Mesendoderm (in vitro differentiated cells): ENCODE measurements at regions not wholly inside any gene's neighbourhood (a gene's known extent, or its start where the extent isn't known, plus 50 kb on each side); places are given as distances from the start of the nearest gene placed in this dataset.

Experiments
- DNase-seq: peaks from one replicate; pipeline ENCODE4 v3.0.0; 2013
- H2AK5ac ChIP-seq: 2 replicates; pipeline ENCODE4 v1.6.1; 2013; ENCODE audit warnings: low read length, inconsistent platforms
- H2BK120ac ChIP-seq: 2 replicates; pipeline ENCODE4 v1.6.1; 2013; ENCODE audit warnings: low read depth, mild to moderate bottlenecking, low read length, moderate library complexity, mixed read lengths
- H2BK15ac ChIP-seq: replicated peaks from 2 replicates; pipeline ENCODE4 v1.6.1; 2013; ENCODE audit warnings: low read depth, mild to moderate bottlenecking, moderate library complexity
- H2BK5ac ChIP-seq: 2 replicates; pipeline ENCODE4 v1.6.1; 2013; ENCODE audit warnings: low read length, inconsistent platforms
- H3K18ac ChIP-seq: 2 replicates; pipeline ENCODE4 v1.6.1; 2013; ENCODE audit warnings: mild to moderate bottlenecking, low read length, mixed read lengths
- H3K23ac ChIP-seq: one replicate; pipeline ENCODE4 v1.6.1; 2013; ENCODE audit warnings: low read length
- H3K27ac ChIP-seq: 2 replicates; pipeline ENCODE4 v1.5.1; 2013; ENCODE audit warnings: low read depth, mild to moderate bottlenecking, inconsistent platforms, low read length, moderate library complexity
- H3K27me3 ChIP-seq: 2 replicates; pipeline ENCODE4 v1.6.1; 2013; ENCODE audit warnings: low read length, control low read depth, mild to moderate bottlenecking, inconsistent platforms; ENCODE audit not compliant: insufficient read depth, poor library complexity
- H3K36me3 ChIP-seq: 2 replicates; pipeline ENCODE4 v1.6.1; 2013; ENCODE audit warnings: low read length, inconsistent platforms; ENCODE audit not compliant: control insufficient read depth, insufficient read depth
- H3K4ac ChIP-seq: one replicate; pipeline ENCODE4 v1.6.1; 2013; ENCODE audit warnings: low read depth, mild to moderate bottlenecking, low read length, moderate library complexity
- H3K4me1 ChIP-seq: 2 replicates; pipeline ENCODE4 v1.6.1; 2013; ENCODE audit warnings: low read depth, low read length, inconsistent platforms; ENCODE audit not compliant: control insufficient read depth
- H3K4me2 ChIP-seq: 2 replicates; pipeline ENCODE4 v1.6.1; 2013; ENCODE audit warnings: low read length
- H3K4me3 ChIP-seq: 2 replicates; pipeline ENCODE4 v1.5.1; 2013; ENCODE audit warnings: mild to moderate bottlenecking, low read length
- H3K56ac ChIP-seq: one replicate; pipeline ENCODE4 v1.6.1; 2013; ENCODE audit warnings: low read length
- H3K79me1 ChIP-seq: 2 replicates; pipeline ENCODE4 v1.6.1; 2013; ENCODE audit warnings: low read length, inconsistent platforms
- H3K79me2 ChIP-seq: 2 replicates; pipeline ENCODE4 v1.6.1; 2013; ENCODE audit warnings: mild to moderate bottlenecking, low read length; ENCODE audit not compliant: control insufficient read depth, insufficient read depth
- H3K9ac ChIP-seq: 2 replicates; pipeline ENCODE4 v1.6.1; 2013; ENCODE audit warnings: low read length, inconsistent platforms
- H4K5ac ChIP-seq: one replicate; pipeline ENCODE4 v1.6.1; 2013; ENCODE audit warnings: low read length
- H4K8ac ChIP-seq: one replicate; pipeline ENCODE4 v1.6.1; 2013; ENCODE audit warnings: low read depth, mild to moderate bottlenecking, control low read depth, low read length, moderate library complexity
- WGBS: extraction: QIAGEN DNeasy Blood & Tissue Kit; methylation state at CpG from one replicate; pipeline ENCODE4 v1.1.7; 2013; ENCODE audit warnings: low lambda C conversion rate, missing lambda C conversion rate; ENCODE audit not compliant: insufficient coverage; ENCODE audit errors: extremely low coverage; 5-methylcytosine and 5-hydroxymethylcytosine counted together

GRCh38 chr17:68777243-68777855 lies 176.2 kb upstream of the FAM20A start:
- Histone ChIP-seq H3K4me1 (no peaks in the 10 kb centered on the region), H4K8ac (peak overlapping the region; percentile 66), H3K4me2 (no peak overlapping the region), H2BK5ac (no peak overlapping the region), H3K27ac (no peak overlapping the region), H2BK120ac (no peak overlapping the region), H3K4ac (no peak overlapping the region), H2AK5ac (no peak overlapping the region), H3K23ac (no peak overlapping the region), H4K5ac (no peak overlapping the region), H3K27me3 (no peaks in the 10 kb centered on the region), H3K9ac (no peak overlapping the region), H3K4me3 (no peak overlapping the region), H3K56ac (no peak overlapping the region), H3K79me2 (no peaks in the 10 kb centered on the region), H2BK15ac (peak overlapping the region; percentile 85), H3K18ac (peak overlapping the region; percentile 51), H3K79me1 (no peaks in the 10 kb centered on the region), H3K36me3 (no peaks in the 10 kb centered on the region)
- WGBS = no CpG with 5 or more reads among the region's 5 CpGs
- DNase-seq = peak; percentile 75

GRCh38 chr17:68776451-68776850 lies 175.3 kb upstream of the FAM20A start:
- H3K23ac ChIP-seq = no peak overlapping the region

GRCh38 chr17:68775969-68776368 lies 174.8 kb upstream of the FAM20A start:
- H3K27ac ChIP-seq = no peak overlapping the region
- no CpG with 5 or more reads among the region's 2 CpGs for WGBS

More at GRCh38 chr17:68776451-68776850, 175.3 kb upstream of the FAM20A start:
- no peak overlapping the region for H4K8ac ChIP-seq
- no peak overlapping the region for H3K4me2 ChIP-seq
- no peak overlapping the region for H4K5ac ChIP-seq
- no peak overlapping the region for H3K4ac ChIP-seq
- peak overlapping the region; percentile 74 for H2BK15ac ChIP-seq
- no peak overlapping the region for H3K9ac ChIP-seq
- no peak overlapping the region for H2BK5ac ChIP-seq
- no peaks in the 10 kb centered on the region for H3K36me3 ChIP-seq
- H3K79me2 ChIP-seq = no peaks in the 10 kb centered on the region
- H3K56ac ChIP-seq = no peak overlapping the region
- no peaks in the 10 kb centered on the region for H3K4me1 ChIP-seq
- no peaks in the 10 kb centered on the region for H3K79me1 ChIP-seq
- H3K27ac ChIP-seq = no peak overlapping the region
- WGBS = no CpG with 5 or more reads among the region's 3 CpGs
- H2BK120ac ChIP-seq = no peak overlapping the region
- DNase-seq = no peak
- no peak overlapping the region for H3K18ac ChIP-seq
- no peaks in the 10 kb centered on the region for H3K27me3 ChIP-seq
- H3K4me3 ChIP-seq = no peak overlapping the region
- H2AK5ac ChIP-seq = no peak overlapping the region

GRCh38 chr17:68775318-68775717 lies 174.2 kb upstream of the FAM20A start:
- DNase-seq = no peak
- H2BK5ac ChIP-seq = no peak overlapping the region
- H3K27me3 ChIP-seq = no peaks in the 10 kb centered on the region
- H3K36me3 ChIP-seq = no peaks in the 10 kb centered on the region
- H3K27ac ChIP-seq = no peak overlapping the region
- H3K79me1 ChIP-seq = no peaks in the 10 kb centered on the region
- H4K8ac ChIP-seq = no peak overlapping the region
- H4K5ac ChIP-seq = no peak overlapping the region
- no peaks in the 10 kb centered on the region for H3K79me2 ChIP-seq
- H3K23ac ChIP-seq = no peak overlapping the region
- no peak overlapping the region for H3K4me2 ChIP-seq
- H3K4me3 ChIP-seq = no peak overlapping the region
- H3K4me1 ChIP-seq = no peaks in the 10 kb centered on the region
- no peak overlapping the region for H3K56ac ChIP-seq
- H2AK5ac ChIP-seq = no peak overlapping the region
- H3K18ac ChIP-seq = no peak overlapping the region
- no peak overlapping the region for H3K9ac ChIP-seq
- no peak overlapping the region for H3K4ac ChIP-seq
- H2BK15ac ChIP-seq = no peak overlapping the region
- H2BK120ac ChIP-seq = no peak overlapping the region

More at GRCh38 chr17:68775969-68776368, 174.8 kb upstream of the FAM20A start:
- Histone ChIP-seq H3K9ac (no peak overlapping the region), H4K8ac (no peak overlapping the region), H4K5ac (no peak overlapping the region), H3K4me2 (no peak overlapping the region), H2BK15ac (no peak overlapping the region), H3K23ac (no peak overlapping the region), H3K79me1 (no peaks in the 10 kb centered on the region), H3K4me1 (no peaks in the 10 kb centered on the region), H3K18ac (no peak overlapping the region), H2AK5ac (no peak overlapping the region), H3K27me3 (no peaks in the 10 kb centered on the region), H3K36me3 (no peaks in the 10 kb centered on the region), H3K79me2 (no peaks in the 10 kb centered on the region), H3K56ac (no peak overlapping the region), H2BK120ac (no peak overlapping the region), H3K4ac (no peak overlapping the region), H2BK5ac (no peak overlapping the region), H3K4me3 (no peak overlapping the region)
- DNase-seq = no peak

- H3K4me3 ChIP-seq = no peak overlapping the region
- WGBS = no CpG with 5 or more reads among the region's 8 CpGs
- H3K27me3 ChIP-seq = no peaks in the 10 kb centered on the region
- H4K5ac ChIP-seq = no peak overlapping the region
- H3K4me2 ChIP-seq = no peak overlapping the region
- H2BK15ac ChIP-seq = no peak overlapping the region
- H2BK5ac ChIP-seq = no peak overlapping the region
- no peaks in the 10 kb centered on the region for H3K4me1 ChIP-seq
- no peak overlapping the region for H3K4ac ChIP-seq
- no peak overlapping the region for H3K56ac ChIP-seq
- H3K9ac ChIP-seq = no peak overlapping the region
- H2AK5ac ChIP-seq = no peak overlapping the region
- no peak overlapping the region for H4K8ac ChIP-seq
- no peaks in the 10 kb centered on the region for H3K79me2 ChIP-seq
- no peaks in the 10 kb centered on the region for H3K79me1 ChIP-seq
- no peak overlapping the region for H3K23ac ChIP-seq
- H3K18ac ChIP-seq = no peak overlapping the region
- peak; percentile 76 for DNase-seq
- no peaks in the 10 kb centered on the region for H3K36me3 ChIP-seq
- no peak overlapping the region for H2BK120ac ChIP-seq
- H3K27ac ChIP-seq = no peak overlapping the region
These were observed 170.8 kb upstream of the FAM20A start for GRCh38 chr17:68771867-68772515.

GRCh38 chr17:68768804-68769203 lies 167.6 kb upstream of the FAM20A start:
- Histone ChIP-seq H3K36me3 (no peaks in the 10 kb centered on the region), H4K8ac (no peak overlapping the region), H3K27ac (no peak overlapping the region), H3K27me3 (no peaks in the 10 kb centered on the region), H3K4me3 (no peak overlapping the region), H3K4me1 (no peaks in the 10 kb centered on the region), H2AK5ac (no peak overlapping the region), H2BK120ac (no peak overlapping the region), H4K5ac (no peak overlapping the region), H3K9ac (no peak overlapping the region), H2BK15ac (no peak overlapping the region), H2BK5ac (no peak overlapping the region), H3K56ac (no peak overlapping the region), H3K23ac (no peak overlapping the region), H3K18ac (no peak overlapping the region), H3K79me2 (no peaks in the 10 kb centered on the region), H3K4me2 (no peak overlapping the region), H3K4ac (no peak overlapping the region), H3K79me1 (no peaks in the 10 kb centered on the region)
- DNase-seq = no peak
- no CpG with 5 or more reads among the region's 6 CpGs for WGBS
